ENCODE measurements at regions not wholly inside any gene's neighbourhood (a gene's known extent, or its start where the extent isn't known, plus 50 kb on each side); places are given as distances from the start of the nearest gene placed in this dataset.

GRCh38 chr1:98467586-98467985, 193.9 kb upstream of the SNX7 start:
- DNase-seq (ENCODE audit: low read depth): no peak
- TF ChIP-seq CTCF (conservative IDR thresholded peaks at IDR 0.05; ENCODE audit: low read depth, low read length): no peak
- H3K4me3 ChIP-seq (ENCODE audit: low read depth, low read length): no peak overlapping the region

- no peak for TF ChIP-seq CTCF (conservative IDR thresholded peaks at IDR 0.05; ENCODE audit: low read depth, low read length)
- no peak overlapping the region for H3K4me3 ChIP-seq (ENCODE audit: low read depth, low read length)
- no peak for DNase-seq (ENCODE audit: low read depth)
Observed at GRCh38 chr1:98467122-98467521, 194.4 kb upstream of the SNX7 start.

- no peak for DNase-seq (ENCODE audit: low read depth)
- TF ChIP-seq CTCF (conservative IDR thresholded peaks at IDR 0.05; ENCODE audit: low read depth, low read length): no peak
- H3K4me3 ChIP-seq (ENCODE audit: low read depth, low read length): no peak overlapping the region
Observed at GRCh38 chr1:98461873-98462385, 199.6 kb upstream of the SNX7 start.

- TF ChIP-seq CTCF (conservative IDR thresholded peaks at IDR 0.05; ENCODE audit: low read depth, low read length): no peak
- DNase-seq (ENCODE audit: low read depth): no peak
- H3K4me3 ChIP-seq (ENCODE audit: low read depth, low read length): no peak overlapping the region
Observed at GRCh38 chr1:98460136-98460535, 201.4 kb upstream of the SNX7 start.

GRCh38 chr1:98459486-98459870, 202.0 kb upstream of the SNX7 start:
- H3K4me3 ChIP-seq (ENCODE audit: low read depth, low read length): no peak overlapping the region
- no peak for TF ChIP-seq CTCF (conservative IDR thresholded peaks at IDR 0.05; ENCODE audit: low read depth, low read length)
- no peak for DNase-seq (ENCODE audit: low read depth)

GRCh38 chr1:98458511-98459485, 202.7 kb upstream of the SNX7 start:
- no peak for DNase-seq (ENCODE audit: low read depth)
- peak overlapping the region; percentile 14 for H3K4me3 ChIP-seq (ENCODE audit: low read depth, low read length)
- TF ChIP-seq CTCF (conservative IDR thresholded peaks at IDR 0.05; ENCODE audit: low read depth, low read length): no peak

All from epithelial cell of proximal tubule (primary cell).